Inflammatory macrophage treated with lipopolysaccharide for 4 hours (primary cell): ENCODE measurements at regions not wholly inside any gene's neighbourhood (a gene's known extent, or its start where the extent isn't known, plus 50 kb on each side); places are given as distances from the start of the nearest gene placed in this dataset.

ENCODE experiments used
- DNase-seq: peaks from one replicate; pipeline ENCODE4 v3.0.0-alpha.2; 2020

GRCh38 chr15:69853544-69853951, 244.2 kb downstream of the TLE3 start:
- no peak for DNase-seq

DNA sequence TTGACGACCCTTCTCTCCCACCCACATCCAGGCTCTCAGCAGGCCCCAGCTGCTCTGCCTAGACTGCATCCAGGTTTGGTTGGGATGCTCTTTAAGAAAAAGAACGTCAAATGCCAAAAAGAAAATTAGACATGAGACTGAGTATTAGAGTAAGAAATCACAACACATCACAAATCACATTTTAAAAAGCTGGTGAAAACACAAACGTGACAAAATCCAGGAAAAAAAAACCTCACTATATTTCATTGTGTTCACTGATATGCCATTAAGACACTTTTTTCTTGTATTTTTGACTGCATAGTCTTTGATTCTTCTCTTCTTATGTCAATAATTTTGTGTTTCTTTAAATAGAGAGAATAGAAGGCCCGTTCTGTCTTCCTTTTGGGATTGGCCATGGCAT, 243.7 kb downstream of the TLE3 start:
- no peak for DNase-seq

- no peak for DNase-seq
These were observed 243.1 kb downstream of the TLE3 start for GRCh38 chr15:69854521-69855181.

- DNase-seq, result no peak
These were observed 242.3 kb downstream of the TLE3 start for GRCh38 chr15:69855258-69856000.

GRCh38 chr15:69857250-69857649, 240.5 kb downstream of the TLE3 start:
- no peak for DNase-seq

DNA sequence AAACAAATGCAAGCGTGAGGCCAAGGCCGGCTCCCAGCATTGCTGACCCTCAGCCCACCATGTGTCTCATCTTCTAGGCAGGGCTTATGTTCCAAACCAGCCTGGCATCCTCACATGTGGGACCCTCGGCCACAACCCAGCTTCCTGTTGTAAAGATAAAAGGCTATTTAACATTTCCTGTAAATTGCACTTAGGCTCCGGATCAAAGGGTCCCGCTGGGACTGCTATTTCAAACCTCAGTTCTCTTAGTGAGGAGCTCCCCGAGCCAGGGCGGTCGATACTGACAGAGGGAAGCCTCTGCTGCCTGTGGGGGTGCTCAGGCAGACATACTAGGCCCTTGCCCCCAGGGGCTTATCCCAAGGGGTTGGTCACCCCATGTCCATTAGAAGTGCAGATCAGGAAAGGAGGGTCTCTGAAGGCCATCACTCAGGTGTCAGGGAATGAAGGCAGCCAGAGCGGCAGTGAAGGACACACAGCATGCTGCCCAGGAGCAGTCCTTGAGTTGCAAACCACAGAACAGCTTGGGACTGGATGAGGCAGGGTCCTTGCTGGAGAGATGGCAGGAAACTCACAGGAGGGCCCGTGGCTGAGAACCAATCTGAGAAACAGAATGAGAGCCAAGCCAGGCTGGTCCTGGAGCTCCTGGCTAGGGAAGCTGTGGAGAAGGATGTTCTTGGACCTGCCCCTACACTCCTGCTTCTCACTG, 239.9 kb downstream of the TLE3 start:
- no peak for DNase-seq

DNA sequence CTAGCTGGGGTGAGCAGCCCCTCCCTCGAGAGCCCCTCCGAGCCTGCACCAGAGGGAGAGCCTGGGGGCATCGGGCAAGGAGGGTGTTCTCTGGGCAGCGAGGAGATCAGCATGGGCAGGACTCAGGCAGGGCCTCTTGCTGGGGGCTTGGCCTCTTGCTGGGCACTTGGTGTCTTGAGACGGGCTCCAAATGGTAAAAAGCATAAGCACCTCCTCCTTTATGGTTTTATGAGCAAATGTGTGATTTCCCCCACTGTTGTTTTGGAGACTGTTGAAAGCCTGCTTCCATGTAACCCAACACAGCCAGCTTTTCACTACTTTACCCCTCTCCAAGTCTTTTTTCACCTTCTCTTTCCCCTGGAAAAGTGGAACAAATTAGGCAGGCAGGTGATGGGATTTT, 239.3 kb downstream of the TLE3 start:
- no peak for DNase-seq

DNA sequence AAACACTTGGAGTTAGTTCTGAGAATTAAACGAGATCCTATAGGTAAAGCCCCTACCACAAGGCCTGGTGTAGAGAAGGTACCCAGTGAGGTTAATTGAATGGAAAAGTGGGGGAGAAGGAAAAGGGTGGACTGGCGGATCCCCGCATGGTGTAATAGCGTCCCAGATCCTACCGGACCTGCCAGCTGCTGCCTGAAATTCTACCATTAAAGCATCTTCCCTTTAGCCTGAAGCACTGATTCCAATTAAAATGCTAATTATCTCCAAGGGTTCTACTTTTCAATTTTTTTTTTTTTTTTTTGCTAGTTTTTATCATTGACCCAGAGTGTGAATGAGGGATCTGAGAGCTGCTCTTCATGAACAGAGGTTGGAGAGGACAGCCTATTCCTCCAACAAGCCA, 237.9 kb downstream of the TLE3 start:
- no peak for DNase-seq

DNA sequence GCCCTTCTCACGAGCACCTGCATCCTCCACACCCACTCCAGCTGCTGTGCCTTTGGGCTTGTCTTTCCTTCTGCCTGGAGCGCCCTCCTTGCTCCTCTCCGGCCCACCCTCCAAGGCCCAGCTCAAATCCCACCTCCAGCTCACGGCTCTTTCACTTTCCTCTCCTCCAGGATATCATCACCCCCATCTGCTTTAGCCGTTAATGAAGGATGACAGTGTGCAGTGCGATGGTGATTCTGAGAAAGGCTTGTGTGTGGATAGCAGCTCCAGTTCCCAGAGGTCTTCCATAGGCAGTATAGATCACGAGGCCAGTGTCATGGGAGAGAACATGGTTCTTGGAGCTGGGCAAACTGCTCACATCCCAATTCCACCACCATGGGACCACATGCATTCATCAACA, 237.4 kb downstream of the TLE3 start:
- no peak for DNase-seq

- no peak for DNase-seq
These were observed 236.8 kb downstream of the TLE3 start for GRCh38 chr15:69860921-69861320.

DNA sequence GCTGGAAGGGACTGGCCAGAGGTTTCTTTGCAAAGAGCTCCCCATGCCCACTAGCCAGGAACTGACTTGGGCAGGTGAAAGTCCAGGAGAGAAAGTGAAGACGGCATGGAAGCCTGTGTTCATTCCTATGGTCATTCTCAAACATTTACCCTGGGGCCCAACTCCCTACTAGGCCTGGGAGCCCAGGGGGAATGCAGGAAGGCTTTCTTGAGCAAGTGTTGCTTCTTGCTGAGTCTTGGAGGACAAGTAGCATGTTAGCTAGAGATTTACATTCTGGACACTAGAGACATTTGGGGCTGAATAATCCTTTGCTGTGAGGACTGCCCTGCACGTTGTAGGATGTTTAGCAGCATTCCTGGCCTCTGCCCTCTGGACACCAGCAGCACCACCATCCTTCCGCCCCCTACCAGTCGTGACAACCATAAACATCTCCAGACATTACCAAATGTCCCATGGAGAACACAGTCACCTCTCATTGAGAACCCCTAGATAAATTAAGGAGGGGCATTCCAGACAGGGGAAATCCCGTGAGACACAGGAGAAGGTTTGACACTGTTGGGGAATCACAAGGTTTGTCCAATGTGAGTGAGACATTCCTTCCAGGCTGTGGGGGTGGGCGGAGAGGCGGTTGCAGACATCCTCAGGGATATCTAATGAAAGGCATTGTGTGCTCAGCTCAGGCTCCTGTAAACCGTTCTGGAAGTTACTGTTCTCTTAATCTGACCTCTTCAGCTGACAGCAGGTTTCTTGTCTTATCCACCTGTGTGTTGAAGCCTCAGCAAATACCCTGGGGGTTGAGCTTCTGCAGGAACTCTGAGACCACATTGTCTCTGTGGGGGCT, 236.2 kb downstream of the TLE3 start:
- DNase-seq, result peak; percentile 6

GRCh38 chr15:69862540-69862939, 235.2 kb downstream of the TLE3 start:
- DNase-seq, result no peak

GRCh38 chr15:69863446-69863845, 234.3 kb downstream of the TLE3 start:
- DNase-seq, result no peak

GRCh38 chr15:69865369-69865768, 232.3 kb downstream of the TLE3 start:
- DNase-seq, result no peak

GRCh38 chr15:69868756-69869155, 229.0 kb downstream of the TLE3 start:
- DNase-seq, result peak; percentile 57

DNA sequence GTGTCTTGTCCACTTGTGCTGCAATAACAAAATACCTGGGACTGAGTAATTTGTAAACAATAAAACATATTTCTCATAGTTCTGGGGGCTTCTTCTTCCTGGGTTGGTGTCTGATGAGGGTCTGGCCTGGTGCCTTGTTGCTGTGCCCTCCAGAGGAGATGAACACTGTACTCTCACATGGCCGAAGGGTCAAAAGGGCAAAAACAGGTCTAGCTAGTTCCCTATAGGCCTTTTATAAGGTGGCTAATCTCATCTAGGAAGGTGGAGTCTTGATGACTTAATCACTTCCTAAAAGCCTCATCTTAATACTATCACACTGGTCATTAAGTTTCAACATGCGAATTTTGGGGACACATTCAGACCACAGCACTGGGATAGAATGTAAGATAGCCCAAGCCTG, 228.4 kb downstream of the TLE3 start:
- DNase-seq, result no peak

DNA sequence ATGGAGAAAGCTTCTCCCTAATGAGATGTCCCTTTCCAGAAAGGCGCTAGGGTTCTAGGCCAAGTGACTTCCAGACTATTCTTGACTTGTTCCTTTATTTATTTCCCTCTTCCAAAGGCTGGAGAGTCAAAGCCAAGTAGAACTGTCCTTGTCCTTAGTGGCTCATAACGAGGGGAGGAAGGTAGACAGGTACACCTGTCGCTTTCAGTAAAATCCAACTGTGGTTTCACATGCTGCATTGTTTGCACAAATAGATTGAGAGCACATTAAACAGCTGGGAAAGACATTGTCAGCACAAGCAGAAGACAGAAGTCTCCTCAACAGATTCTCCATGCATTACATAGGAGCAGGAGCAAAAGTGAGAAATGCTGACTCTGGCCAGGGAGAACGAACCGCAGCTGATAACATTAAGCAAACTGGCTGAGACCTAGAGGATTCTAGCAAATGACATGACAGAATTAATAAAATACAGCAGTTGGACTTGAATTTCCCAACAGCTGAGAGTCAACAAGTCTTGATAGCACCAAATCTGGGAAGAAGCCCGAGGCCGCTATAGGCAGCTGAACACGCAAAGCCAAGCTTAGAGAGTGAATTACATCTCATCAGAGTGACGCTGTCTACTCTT, 227.7 kb downstream of the TLE3 start:
- DNase-seq, result no peak

DNA sequence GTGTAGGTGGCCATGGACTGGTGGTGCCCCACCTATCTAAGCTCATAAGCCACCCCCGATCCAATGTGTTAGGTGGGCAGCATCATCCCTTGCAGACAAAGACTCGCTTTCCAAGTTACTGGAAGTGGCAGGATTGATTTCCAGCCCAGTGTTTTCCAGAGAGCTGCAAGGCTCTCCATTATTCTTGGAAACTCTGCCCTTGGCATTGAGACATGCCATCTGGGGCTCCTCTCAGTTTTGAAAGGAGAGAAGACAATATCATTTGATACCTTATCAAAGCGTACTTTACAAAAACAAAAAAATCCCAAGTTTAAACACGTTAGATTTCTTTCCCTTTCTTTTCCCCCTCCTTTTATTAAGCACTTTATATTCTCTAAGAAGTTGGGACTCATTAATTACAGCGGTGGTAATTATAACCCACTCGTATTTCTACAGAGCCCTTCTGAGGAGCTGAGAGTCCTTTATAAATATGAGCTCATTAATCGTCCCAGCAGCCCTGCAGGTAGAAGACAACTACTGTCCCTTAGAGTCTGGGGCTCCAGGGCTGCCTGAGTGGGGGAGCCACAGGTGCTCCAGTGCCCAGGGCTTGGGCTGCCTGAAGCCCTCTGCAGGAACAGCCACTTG, 226.1 kb downstream of the TLE3 start:
- DNase-seq, result no peak

DNA sequence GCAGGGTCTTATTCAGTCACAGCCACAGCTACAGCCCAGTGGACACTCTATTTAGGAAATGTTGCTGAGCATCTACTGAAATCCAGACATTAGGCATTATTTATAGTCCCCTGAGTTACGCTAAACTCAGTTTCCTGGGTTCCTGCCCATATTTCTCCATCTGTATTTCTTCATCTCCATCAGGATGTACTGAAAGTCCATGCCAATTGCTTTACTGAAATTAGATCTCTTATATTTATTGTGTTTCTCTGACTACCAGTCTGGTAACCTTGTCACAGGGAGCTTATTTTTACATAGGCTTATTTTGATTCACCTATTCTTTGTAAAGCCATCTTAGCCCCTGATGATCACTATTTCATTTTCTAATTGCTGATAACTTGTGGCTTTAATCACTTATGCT, 223.9 kb downstream of the TLE3 start:
- no peak for DNase-seq

DNA sequence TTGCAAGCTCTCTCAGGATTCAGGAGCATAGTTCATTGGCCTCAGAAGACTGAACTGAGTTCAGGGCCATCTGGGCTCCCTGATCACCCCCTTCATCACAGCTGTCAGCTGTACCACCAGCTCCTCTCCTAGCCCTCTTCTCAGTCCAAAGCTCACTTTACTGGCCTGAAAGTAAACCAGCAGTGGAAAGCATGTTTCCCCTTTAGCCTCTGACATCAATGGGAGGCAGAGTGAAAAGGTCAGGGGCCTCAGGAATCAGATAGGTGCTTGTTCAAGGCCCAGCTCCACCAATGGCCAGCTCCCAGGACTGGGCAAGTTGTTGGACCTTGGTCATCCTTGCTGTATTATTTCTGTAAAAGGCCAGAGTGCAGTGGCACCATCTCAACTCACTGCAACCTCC, 223.4 kb downstream of the TLE3 start:
- no peak for DNase-seq

- DNase-seq, result no peak
These were observed 221.4 kb downstream of the TLE3 start for GRCh38 chr15:69876064-69876940.
